DND-41 (cell line): ENCODE measurements at regions not wholly inside any gene's neighbourhood (a gene's known extent, or its start where the extent isn't known, plus 50 kb on each side); places are given as distances from the start of the nearest gene placed in this dataset.

Experiments
- ATAC-seq: fragments of 200-7000 bp; cut with Tn5 transposase; 3 replicates; pipeline ENCODE4 v1.9.1; 2021; ENCODE audit warnings: low read depth; ENCODE audit not compliant: insufficient read depth
- DNase-seq: peaks from one replicate; pipeline ENCODE4 v3.0.0-alpha.2; 2020
- H2AFZ ChIP-seq: 2 replicates; pipeline ENCODE4 v1.6.0; 2012; ENCODE audit warnings: low read depth, low read length
- H3K27ac ChIP-seq: 2 replicates; pipeline ENCODE4 v1.5.1; 2012; ENCODE audit warnings: low read length, inconsistent platforms
- H3K27me3 ChIP-seq: fragments of 200-600 bp; sonication (generic); 2 replicates; pipeline ENCODE4 v1.6.0; 2012; ENCODE audit warnings: low read length, mild to moderate bottlenecking, inconsistent platforms; ENCODE audit not compliant: insufficient read depth, poor library complexity
- H3K36me3 ChIP-seq: 2 replicates; pipeline ENCODE4 v1.5.1; 2012; ENCODE audit warnings: low read length, inconsistent platforms; ENCODE audit not compliant: insufficient read depth
- H3K4me1 ChIP-seq: 2 replicates; pipeline ENCODE4 v1.5.1; 2012; ENCODE audit warnings: mild to moderate bottlenecking, low read length; ENCODE audit not compliant: insufficient read depth
- H3K4me2 ChIP-seq: 2 replicates; pipeline ENCODE4 v1.6.0; 2012; ENCODE audit warnings: mild to moderate bottlenecking, moderate library complexity, low read length, inconsistent platforms; ENCODE audit not compliant: insufficient read depth
- H3K4me3 ChIP-seq, 2 experiments: fragments of 200-600 bp in 1 of 2; shearing (Covaris generic) in 1 of 2; 2 replicates each; pipeline ENCODE4 v1.5.1; 2012 to 2016; ENCODE audit warnings: inconsistent platforms in 2 of 2, low read length in 2 of 2, mild to moderate bottlenecking in 2 of 2, low read depth in 1 of 2, moderate library complexity in 1 of 2
- H3K79me2 ChIP-seq: 2 replicates; pipeline ENCODE4 v1.6.0; 2012; ENCODE audit warnings: low read length, inconsistent platforms; ENCODE audit not compliant: insufficient read depth
- H3K9ac ChIP-seq: 2 replicates; pipeline ENCODE4 v1.6.0; 2012; ENCODE audit warnings: low read depth, mild to moderate bottlenecking, inconsistent platforms, low read length, moderate library complexity
- H3K9me3 ChIP-seq: 2 replicates; pipeline ENCODE4 v1.5.1; 2012; ENCODE audit warnings: low read length, moderate library complexity, mild to moderate bottlenecking, inconsistent platforms; ENCODE audit not compliant: insufficient read depth, severe bottlenecking
- H4K20me1 ChIP-seq: 2 replicates; pipeline ENCODE4 v1.6.0; 2012; ENCODE audit warnings: low read length; ENCODE audit not compliant: insufficient read depth
- EZH2 ChIP-seq: IDR thresholded peaks from 3 replicates; pipeline ENCODE4 v1.6.1; 2012; ENCODE audit warnings: borderline replicate concordance, low read depth, mild to moderate bottlenecking, moderate library complexity, low read length, inconsistent platforms; ENCODE audit not compliant: severe bottlenecking
- TF ChIP-seq, protein P1 (sequence below): IDR thresholded peaks from 2 replicates; pipeline ENCODE4 v1.5.1; 2012; ENCODE audit warnings: borderline replicate concordance, low read length, moderate library complexity, mild to moderate bottlenecking; ENCODE audit not compliant: poor library complexity, severe bottlenecking; ENCODE audit errors: extremely low read depth

DNA sequence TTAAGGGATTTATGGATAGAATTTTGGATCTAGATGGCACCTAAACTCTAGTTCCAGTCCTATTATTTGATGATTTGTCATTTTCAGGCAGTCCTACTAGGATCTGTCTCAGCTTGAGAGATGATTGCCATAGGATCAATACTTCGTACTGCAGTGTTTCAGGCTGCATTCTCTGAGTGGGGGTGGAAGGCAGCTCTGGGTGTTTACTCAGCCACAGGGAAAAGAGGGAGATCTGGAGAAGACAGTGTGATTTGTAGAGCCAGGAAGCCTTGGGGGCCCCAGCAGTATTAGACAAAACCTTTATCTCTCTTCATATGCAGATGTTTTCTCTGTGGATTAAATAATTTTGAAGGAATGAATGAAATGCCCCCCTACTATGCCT lies 188.4 kb upstream of the SYNPR start:
- no peaks in the 10 kb centered on the region for H3K9me3 ChIP-seq
- ATAC-seq = no peak
- H3K79me2 ChIP-seq = no peaks in the 10 kb centered on the region
- no peaks in the 10 kb centered on the region for H3K27me3 ChIP-seq
- H3K27ac ChIP-seq = no peak overlapping the region
- no peaks in the 10 kb centered on the region for H4K20me1 ChIP-seq
- no peak overlapping the region for H3K4me2 ChIP-seq
- no peak for TF ChIP-seq EZH2
- TF ChIP-seq, protein P1, sequence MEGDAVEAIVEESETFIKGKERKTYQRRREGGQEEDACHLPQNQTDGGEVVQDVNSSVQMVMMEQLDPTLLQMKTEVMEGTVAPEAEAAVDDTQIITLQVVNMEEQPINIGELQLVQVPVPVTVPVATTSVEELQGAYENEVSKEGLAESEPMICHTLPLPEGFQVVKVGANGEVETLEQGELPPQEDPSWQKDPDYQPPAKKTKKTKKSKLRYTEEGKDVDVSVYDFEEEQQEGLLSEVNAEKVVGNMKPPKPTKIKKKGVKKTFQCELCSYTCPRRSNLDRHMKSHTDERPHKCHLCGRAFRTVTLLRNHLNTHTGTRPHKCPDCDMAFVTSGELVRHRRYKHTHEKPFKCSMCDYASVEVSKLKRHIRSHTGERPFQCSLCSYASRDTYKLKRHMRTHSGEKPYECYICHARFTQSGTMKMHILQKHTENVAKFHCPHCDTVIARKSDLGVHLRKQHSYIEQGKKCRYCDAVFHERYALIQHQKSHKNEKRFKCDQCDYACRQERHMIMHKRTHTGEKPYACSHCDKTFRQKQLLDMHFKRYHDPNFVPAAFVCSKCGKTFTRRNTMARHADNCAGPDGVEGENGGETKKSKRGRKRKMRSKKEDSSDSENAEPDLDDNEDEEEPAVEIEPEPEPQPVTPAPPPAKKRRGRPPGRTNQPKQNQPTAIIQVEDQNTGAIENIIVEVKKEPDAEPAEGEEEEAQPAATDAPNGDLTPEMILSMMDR = no peak
- no peak overlapping the region for H2AFZ ChIP-seq
- no peak for DNase-seq
- no peaks in the 10 kb centered on the region for H3K4me1 ChIP-seq
- no peak overlapping the region for H3K9ac ChIP-seq
- no peak overlapping the region for H3K4me3 ChIP-seq
- no peaks in the 10 kb centered on the region for H3K36me3 ChIP-seq

DNA sequence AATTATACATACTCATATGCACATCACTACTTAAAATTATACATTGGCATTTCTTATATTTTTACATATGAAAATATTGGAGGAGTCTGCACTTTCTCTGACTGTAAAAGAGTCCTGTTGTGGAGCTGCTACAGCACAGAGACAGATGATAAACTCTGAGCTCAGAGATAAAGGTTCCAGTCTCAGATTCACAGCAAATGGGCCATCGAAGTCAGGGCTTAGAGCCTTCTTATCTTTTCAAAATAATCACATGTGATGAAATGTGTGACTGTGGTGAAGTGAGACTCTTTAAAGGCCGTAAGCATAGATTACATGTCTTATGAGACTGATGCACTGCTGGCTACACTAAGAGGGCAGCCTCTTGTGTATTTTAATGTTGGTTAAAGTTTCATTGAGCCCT lies 187.5 kb upstream of the SYNPR start:
- Histone ChIP-seq H3K36me3 (no peaks in the 10 kb centered on the region), H3K79me2 (no peaks in the 10 kb centered on the region), H3K9me3 (no peaks in the 10 kb centered on the region), H4K20me1 (no peaks in the 10 kb centered on the region), H3K4me3 (no peak overlapping the region), H3K4me2 (no peak overlapping the region), H3K27me3 (no peaks in the 10 kb centered on the region), H3K4me1 (no peaks in the 10 kb centered on the region), H3K27ac (no peak overlapping the region), H3K9ac (no peak overlapping the region), H2AFZ (no peak overlapping the region)
- DNase-seq (no peak), ATAC-seq (no peak)
- TF ChIP-seq EZH2 = no peak
- TF ChIP-seq, protein P1 = no peak

DNA sequence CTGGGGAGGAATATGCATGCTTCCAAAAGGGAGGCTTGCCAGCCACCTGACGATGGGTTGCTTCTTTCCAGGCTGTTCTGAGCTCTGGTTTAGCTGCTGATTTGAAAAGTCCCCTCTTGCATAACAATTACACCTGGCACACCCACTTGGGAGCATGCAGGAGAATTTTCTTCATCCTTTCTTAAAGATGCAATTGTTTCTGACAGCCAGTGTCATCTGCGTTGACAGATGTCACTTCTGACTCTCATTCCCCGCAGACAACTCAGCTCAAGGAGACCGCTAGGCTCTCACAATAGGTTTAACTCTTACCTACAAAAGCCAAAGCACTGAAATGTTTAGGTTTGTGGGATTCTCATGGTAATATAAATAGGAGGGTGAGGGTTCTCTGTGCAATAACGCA lies 185.6 kb upstream of the SYNPR start:
- no peaks in the 10 kb centered on the region for H4K20me1 ChIP-seq
- no peak overlapping the region for H2AFZ ChIP-seq
- no peak for ATAC-seq
- DNase-seq = no peak
- H3K9ac ChIP-seq = no peak overlapping the region
- H3K36me3 ChIP-seq = no peaks in the 10 kb centered on the region
- no peaks in the 10 kb centered on the region for H3K79me2 ChIP-seq
- no peak overlapping the region for H3K4me2 ChIP-seq
- no peaks in the 10 kb centered on the region for H3K9me3 ChIP-seq
- no peak for TF ChIP-seq EZH2
- TF ChIP-seq, protein P1 = no peak
- H3K27me3 ChIP-seq = no peaks in the 10 kb centered on the region
- H3K27ac ChIP-seq = no peak overlapping the region
- no peak overlapping the region for H3K4me3 ChIP-seq
- H3K4me1 ChIP-seq = no peaks in the 10 kb centered on the region

DNA sequence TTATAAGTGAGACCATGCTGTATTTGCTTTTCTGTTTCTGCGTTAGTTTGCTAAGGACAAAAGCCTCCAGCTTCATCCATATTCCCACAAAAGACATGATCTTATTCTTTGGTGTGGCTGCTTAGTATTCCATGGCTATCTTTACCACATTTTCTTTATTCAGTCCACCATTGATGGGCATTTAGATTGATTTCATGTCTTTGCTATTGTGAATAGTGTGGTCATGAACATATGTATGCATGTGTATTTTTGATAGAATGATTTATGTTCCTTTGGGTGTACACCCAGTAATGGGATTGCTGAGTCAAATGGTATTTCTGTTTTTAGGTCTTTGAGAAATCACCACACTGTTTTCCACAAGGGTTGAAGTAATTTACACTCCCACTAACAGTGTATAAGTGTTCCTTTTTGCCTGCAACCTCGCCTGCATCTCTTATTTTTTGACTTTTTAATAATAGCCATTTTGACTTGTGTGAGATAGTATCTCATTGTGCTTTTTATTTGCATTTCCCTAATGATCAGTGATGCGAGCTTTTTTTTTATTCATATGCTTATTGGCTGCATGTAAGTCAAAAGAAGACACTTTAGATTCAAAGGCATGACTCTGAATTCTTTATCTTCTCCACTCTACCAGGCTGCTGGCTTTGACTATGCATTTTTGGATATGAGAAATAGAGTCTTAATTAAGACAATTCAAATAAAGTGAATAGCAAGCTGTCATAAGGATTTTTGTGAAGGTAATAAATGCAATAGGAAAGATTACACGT lies 183.3 kb upstream of the SYNPR start:
- H3K4me3 ChIP-seq = no peak overlapping the region
- H3K27ac ChIP-seq = no peak overlapping the region
- ATAC-seq = no peak
- no peaks in the 10 kb centered on the region for H3K4me1 ChIP-seq
- TF ChIP-seq, protein P1 = no peak
- no peak for TF ChIP-seq EZH2
- no peak overlapping the region for H2AFZ ChIP-seq
- no peak for DNase-seq
- no peaks in the 10 kb centered on the region for H4K20me1 ChIP-seq
- H3K9me3 ChIP-seq = no peaks in the 10 kb centered on the region
- H3K4me2 ChIP-seq = no peak overlapping the region
- no peaks in the 10 kb centered on the region for H3K27me3 ChIP-seq
- no peaks in the 10 kb centered on the region for H3K79me2 ChIP-seq
- no peaks in the 10 kb centered on the region for H3K36me3 ChIP-seq
- no peak overlapping the region for H3K9ac ChIP-seq
